ENCODE measurements at regions not wholly inside any gene's neighbourhood (a gene's known extent, or its start where the extent isn't known, plus 50 kb on each side); places are given as distances from the start of the nearest gene placed in this dataset.
"Not testable (repeated sequence)": the region's sequence is repeated elsewhere in the genome, so short reads cannot be mapped to it uniquely, and the experiment has no call there.

GRCh38 chr10:9342885-9343570 lies 1288.5 kb downstream of the GATA3 start:
- no peak for DNase-seq

GRCh38 chr10:9347933-9348332 lies 1293.4 kb downstream of the GATA3 start:
- not testable (repeated sequence) for DNase-seq

DNA sequence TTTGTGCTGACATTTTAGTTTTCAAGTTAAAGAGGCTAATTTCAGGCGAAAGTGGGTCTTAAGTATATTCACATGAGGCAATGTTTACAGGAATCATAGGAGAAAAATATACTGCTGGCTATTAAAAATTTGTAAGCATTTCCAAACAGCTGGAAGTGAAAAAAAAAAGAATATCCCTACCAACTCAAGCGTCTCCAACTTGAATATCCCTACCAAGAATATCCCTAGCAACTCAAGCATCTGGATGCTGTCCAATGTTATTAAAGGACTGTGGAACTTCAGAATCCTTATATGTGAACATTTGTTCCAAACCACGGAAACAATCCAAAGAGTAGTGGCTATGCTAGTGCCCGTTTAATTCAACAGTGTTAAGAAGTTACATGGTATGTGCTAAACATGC lies 1303.0 kb downstream of the GATA3 start:
- DNase-seq: no peak

DNA sequence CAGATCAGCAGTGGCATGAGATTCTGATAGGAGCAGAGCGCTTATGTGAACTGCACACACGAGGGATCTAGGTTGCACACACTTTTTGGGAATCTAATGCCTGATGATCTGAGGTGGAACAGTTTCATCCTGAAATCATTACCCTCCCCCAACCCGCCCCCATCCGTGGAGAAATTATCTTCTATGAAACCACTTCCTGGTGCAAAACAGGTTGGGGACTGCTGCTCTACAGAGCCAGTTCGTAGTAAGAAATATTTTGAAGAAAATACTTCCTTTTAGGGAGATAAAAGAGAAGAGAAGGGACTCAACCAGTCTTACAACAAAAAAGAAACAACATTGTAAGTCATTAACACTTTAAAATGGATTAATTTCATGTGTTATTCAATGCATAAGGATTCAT lies 1308.2 kb downstream of the GATA3 start:
- DNase-seq: no peak

- no peak for DNase-seq
Measured at GRCh38 chr10:9379183-9379582, 1324.7 kb downstream of the GATA3 start.

GRCh38 chr10:9381733-9382532 lies 1327.4 kb downstream of the GATA3 start:
- no peak for DNase-seq

DNA sequence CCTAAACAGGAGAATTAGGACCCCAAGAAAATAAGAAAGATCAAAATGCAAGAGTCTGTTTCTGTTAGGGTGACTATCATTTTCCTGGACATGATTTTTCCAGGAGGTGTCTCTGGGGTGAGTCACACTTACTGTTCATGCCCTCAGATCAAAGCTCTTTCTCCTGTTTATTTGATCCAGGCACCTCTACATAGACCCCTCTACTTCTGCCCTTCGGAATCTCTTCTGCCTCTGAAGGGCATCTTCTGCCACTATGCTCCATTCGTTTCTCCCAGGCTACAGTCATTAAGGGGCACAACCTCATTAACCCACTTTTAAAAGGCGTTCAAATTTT lies 1328.0 kb downstream of the GATA3 start:
- DNase-seq: no peak

GRCh38 chr10:9390516-9390915 lies 1336.0 kb downstream of the GATA3 start:
- no peak for DNase-seq

DNA sequence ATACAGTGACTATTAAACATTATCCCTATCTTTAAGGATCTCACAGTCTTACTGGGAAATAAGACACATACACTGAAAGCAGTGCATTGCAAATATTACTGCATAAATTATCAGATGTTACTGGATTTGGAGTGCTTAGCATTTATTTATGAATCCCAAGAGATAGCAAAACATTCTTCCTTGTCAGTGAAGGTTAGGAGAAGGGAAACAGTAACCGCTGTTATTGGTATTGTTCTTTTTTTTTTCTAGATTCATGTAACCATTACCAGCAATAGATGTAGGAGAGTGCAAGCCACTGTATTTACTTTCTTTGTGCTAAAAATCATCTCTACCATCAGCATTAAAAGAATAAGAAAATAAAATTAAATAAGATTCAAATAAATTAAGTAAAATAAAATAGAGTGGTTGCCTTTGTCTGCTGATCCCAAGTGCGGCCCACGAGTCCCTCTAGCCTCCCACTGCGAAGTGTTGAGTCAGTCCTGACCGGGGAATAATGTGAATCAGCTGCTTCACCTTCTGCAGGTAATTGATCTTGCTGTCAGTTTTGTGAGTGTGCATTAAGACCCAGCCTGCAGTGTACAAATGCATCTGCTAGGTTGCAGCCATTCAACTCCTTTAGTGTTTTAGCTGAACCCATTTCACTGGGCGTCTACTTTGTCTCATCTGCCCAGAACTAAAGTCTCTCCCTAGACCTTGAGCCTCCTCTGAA lies 1344.9 kb downstream of the GATA3 start:
- no peak for DNase-seq

DNA sequence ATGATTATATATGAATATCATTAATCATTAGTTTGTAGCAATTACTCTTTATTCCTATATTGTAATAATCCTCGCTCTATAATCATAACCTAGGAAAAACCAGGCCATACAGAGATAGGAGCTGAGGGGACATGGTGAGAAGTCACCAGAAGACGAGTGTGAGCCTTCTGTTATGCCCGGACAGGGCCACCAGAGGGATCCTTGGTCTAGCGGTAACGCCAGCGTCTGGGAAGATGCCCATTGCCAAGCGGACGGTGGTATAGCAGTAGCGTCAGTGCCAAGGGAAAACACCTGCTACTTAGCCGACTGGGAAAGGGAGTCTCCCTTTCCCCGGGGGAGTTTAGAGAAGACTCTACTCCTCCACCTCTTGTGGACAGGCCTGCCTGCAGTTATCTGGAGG lies 1347.6 kb downstream of the GATA3 start:
- DNase-seq: not testable (repeated sequence)

DNA sequence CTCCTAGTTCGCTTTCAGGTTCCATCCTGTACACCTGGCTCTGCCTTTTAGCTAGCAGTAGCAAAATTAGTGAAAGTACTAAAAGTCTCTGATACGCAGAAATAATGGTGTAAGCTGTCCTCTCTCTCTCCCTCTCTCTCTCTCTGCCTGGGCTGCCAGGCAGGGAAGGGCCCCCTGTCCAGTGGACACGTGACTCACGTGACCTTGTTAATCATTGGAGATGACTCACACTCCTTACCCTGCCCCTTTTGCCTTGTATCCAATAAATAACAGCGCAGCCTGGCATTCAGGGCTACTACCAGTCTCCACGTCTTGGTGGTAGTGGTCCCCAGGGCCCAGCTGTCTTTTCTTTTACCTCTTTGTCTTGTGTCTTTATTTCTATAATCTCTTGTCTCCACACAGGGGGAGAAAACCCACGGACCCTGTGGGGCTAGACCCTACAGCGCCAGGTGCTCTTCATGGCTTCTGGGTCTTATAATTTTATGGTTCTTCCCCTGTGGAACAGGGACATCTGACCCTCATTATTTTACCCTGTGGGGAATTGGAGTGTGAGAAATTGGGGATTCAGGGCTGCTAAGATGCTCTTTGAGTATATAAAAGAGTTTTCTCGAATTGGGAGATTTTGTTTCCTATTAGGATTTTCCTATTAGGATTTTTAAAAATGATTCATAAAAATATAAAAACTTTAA lies 1348.2 kb downstream of the GATA3 start:
- not testable (repeated sequence) for DNase-seq

DNA sequence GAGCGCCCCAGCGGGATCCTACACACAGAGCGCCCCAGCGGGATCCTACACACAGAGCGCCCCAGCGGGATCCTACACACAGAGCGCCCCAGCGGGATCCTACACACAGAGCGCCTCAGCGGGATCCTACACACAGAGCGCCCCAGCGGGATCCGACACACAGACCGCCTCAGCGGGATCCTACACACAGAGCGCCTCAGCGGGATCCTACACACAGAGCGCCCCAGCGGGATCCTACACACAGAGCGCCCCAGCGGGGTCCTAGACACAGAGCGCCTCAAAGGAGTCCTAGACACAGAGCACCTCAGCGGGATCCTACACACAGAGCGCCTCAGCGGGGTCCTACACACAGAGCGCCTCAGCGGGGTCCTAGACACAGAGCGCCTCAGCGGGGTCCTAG lies 1352.7 kb downstream of the GATA3 start:
- DNase-seq: not testable (repeated sequence)

- no peak for DNase-seq
Measured at GRCh38 chr10:9416331-9416730, 1361.8 kb downstream of the GATA3 start.

DNA sequence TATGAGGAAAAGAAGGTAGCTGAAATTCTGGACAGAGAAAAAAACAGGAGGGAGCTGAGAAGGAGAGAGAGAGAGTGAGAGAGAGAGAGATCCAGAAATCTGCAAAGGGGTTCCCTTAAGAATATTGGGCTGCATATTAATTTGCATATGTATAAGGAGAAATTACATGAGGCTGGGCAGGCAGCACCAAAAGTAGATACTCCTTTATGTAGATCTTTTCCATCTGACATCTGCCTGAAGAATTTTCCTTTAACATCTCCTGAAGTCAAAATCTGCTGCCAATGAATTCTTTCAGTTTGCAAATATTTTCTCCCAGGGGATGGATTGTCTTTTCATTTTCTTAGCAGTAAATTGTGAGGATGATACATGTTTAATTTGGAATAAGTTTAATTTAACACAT lies 1365.3 kb downstream of the GATA3 start:
- no peak for DNase-seq

DNA sequence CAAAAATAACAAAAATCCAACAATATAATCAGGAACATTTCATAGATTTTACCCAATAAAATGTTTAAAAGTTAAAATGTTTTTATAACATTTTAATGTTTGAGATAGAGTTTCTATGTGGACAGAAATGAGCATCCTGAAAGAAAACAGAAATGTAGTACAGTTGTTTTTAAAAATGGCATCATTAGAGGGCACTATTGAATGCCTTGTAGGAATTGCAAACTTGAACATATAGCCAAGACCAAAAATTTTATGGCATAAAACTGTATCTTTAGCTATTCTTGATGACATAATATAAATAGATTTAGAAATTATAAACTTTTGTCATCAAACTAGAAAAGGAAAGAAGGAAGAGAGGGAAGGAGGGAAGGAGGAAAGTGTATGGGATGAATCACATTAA lies 1372.7 kb downstream of the GATA3 start:
- DNase-seq: no peak

- DNase-seq: peak; percentile 8
Measured at GRCh38 chr10:9437131-9437530, 1382.6 kb downstream of the GATA3 start.

DNA sequence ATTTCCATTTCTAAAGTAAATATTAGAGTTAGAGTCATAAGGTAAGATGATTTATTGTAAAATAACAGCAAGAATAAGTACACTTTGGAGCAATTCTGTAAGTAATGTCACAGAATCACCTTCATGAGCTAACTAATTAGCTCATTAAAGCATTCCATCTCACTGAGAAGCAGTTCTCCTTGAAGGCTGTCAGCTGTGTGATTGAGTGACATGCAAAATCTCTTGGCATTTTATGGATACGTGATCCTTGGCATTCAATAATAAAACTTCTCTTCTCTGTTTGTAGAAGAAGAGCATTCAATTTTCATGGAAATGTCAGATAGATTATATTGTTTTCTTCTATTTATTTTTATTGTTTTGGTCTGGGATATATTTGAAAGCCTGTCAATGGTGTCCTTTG lies 1389.3 kb downstream of the GATA3 start:
- no peak for DNase-seq

GRCh38 chr10:9449530-9449929 lies 1395.0 kb downstream of the GATA3 start:
- DNase-seq: no peak

DNA sequence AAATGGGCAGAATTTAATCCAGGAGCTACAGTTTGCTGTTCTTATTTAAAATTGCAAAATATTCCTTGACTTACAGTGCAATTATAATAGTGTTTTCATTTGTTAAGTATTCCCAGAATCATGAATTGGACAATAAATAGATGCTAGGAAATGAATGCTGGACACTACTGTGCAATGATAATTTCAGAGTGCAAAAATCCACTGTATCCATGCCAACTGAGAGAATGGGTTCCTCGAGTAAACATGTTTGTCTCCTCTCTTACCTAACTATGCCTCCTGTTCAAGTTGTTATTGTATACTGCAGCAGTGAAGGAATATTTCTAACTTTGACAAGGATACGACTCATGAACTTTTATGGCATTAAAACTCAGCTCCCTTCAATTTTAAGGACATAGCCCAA lies 1396.3 kb downstream of the GATA3 start:
- DNase-seq: no peak

DNA sequence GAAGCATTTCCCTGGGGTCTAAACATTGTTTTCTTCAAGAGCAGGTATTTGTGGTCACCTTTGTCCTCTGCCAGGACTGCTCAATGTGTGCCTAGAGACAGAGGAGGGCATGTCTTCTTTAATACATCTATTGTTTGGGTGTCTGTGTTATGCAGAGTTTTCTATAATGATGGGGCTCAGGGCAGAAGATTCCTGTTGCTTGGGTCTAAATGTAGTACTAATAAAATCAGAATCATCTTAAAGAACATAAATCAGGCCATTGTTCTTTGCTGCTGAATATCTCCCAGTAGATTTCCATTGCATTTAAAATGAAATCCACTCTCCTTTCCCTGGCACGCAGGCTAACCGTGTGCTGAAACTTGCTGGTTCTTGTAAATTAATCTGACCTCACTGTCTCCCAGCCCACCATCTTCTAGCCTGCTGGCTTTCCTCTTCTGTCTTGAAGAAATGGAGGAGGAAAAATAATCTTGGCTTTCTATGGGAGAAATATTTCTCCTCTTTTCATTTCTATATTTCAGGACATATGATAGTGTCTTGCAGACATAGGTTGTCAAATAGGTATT lies 1396.8 kb downstream of the GATA3 start:
- DNase-seq: no peak

DNA sequence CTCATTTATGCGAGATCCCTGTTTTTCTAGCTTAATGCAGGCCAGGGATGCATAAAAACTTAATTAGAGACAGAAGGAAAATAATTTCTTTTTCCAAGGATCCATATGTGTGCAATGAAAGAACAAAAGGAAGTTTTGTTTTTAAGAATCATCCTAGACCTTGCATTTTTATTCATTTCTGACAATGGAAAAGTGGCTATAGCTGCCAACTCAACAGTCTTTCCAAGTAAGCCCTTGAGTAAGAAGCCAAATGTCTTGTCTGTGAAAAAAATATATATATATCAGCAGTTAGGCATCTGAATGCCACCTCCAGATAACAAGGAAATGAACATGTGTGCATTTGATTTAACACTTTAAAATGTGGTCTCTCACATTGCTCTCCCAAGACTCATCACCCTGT lies 1397.6 kb downstream of the GATA3 start:
- DNase-seq: no peak

DNA sequence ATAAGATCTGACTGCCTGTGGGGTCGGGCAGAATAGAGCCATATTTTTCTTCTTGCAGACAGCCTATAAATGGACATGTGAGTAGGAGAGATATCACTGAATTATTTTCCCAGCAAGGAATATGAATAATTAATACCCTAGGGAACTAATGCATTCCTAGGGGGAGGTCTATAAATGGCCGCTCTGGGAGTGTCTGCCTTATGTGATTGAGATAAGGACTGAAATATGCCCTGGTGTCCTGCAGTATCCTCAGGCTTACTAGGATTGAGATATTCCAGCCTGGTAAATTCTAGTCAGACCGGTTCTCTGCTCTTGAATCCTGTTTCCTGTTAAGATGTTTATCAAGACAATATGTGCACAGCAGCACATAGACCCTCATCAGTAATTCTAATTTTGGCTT lies 1399.4 kb downstream of the GATA3 start:
- DNase-seq: not testable (repeated sequence)

DNA sequence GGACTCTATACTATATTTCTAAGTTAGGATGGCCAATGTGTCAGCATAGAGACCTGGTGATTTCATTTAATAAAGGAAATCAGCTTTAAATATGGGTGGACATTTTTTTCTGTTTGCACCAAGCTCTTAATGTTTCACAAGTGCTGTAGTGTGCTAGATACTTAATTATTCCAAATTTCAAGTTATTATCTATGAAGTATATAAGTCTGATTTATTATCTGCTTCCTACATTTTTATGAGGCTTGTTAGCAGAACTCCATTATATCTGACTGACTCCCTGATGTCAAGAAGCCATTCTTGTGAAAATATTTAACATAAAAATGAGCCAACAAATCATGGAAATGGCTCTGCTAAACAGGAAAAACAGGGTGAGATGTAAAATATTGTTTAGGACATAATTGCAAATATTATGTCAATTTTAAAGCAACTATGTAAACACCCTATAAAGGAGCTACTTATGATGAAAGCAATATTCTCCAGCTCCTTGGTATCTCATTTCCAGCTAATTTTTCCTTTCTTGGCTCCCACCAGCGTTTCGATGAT lies 1415.2 kb downstream of the GATA3 start:
- no peak for DNase-seq
